Mesendoderm (in vitro differentiated cells): ENCODE measurements at regions not wholly inside any gene's neighbourhood (a gene's known extent, or its start where the extent isn't known, plus 50 kb on each side); places are given as distances from the start of the nearest gene placed in this dataset.

Experiments used
- DNase-seq: peaks from one replicate; pipeline ENCODE4 v3.0.0; 2013
- H2AK5ac ChIP-seq: 2 replicates; pipeline ENCODE4 v1.6.1; 2013; ENCODE audit warnings: low read length, inconsistent platforms
- H2BK120ac ChIP-seq: 2 replicates; pipeline ENCODE4 v1.6.1; 2013; ENCODE audit warnings: low read depth, mild to moderate bottlenecking, low read length, moderate library complexity, mixed read lengths
- H2BK15ac ChIP-seq: replicated peaks from 2 replicates; pipeline ENCODE4 v1.6.1; 2013; ENCODE audit warnings: low read depth, mild to moderate bottlenecking, moderate library complexity
- H2BK5ac ChIP-seq: 2 replicates; pipeline ENCODE4 v1.6.1; 2013; ENCODE audit warnings: low read length, inconsistent platforms
- H3K18ac ChIP-seq: 2 replicates; pipeline ENCODE4 v1.6.1; 2013; ENCODE audit warnings: mild to moderate bottlenecking, low read length, mixed read lengths
- H3K23ac ChIP-seq: one replicate; pipeline ENCODE4 v1.6.1; 2013; ENCODE audit warnings: low read length
- H3K27ac ChIP-seq: 2 replicates; pipeline ENCODE4 v1.5.1; 2013; ENCODE audit warnings: low read depth, mild to moderate bottlenecking, inconsistent platforms, low read length, moderate library complexity
- H3K27me3 ChIP-seq: 2 replicates; pipeline ENCODE4 v1.6.1; 2013; ENCODE audit warnings: low read length, control low read depth, mild to moderate bottlenecking, inconsistent platforms; ENCODE audit not compliant: insufficient read depth, poor library complexity
- H3K36me3 ChIP-seq: 2 replicates; pipeline ENCODE4 v1.6.1; 2013; ENCODE audit warnings: low read length, inconsistent platforms; ENCODE audit not compliant: control insufficient read depth, insufficient read depth
- H3K4ac ChIP-seq: one replicate; pipeline ENCODE4 v1.6.1; 2013; ENCODE audit warnings: low read depth, mild to moderate bottlenecking, low read length, moderate library complexity
- H3K4me1 ChIP-seq: 2 replicates; pipeline ENCODE4 v1.6.1; 2013; ENCODE audit warnings: low read depth, low read length, inconsistent platforms; ENCODE audit not compliant: control insufficient read depth
- H3K4me2 ChIP-seq: 2 replicates; pipeline ENCODE4 v1.6.1; 2013; ENCODE audit warnings: low read length
- H3K4me3 ChIP-seq: 2 replicates; pipeline ENCODE4 v1.5.1; 2013; ENCODE audit warnings: mild to moderate bottlenecking, low read length
- H3K56ac ChIP-seq: one replicate; pipeline ENCODE4 v1.6.1; 2013; ENCODE audit warnings: low read length
- H3K79me1 ChIP-seq: 2 replicates; pipeline ENCODE4 v1.6.1; 2013; ENCODE audit warnings: low read length, inconsistent platforms
- H3K79me2 ChIP-seq: 2 replicates; pipeline ENCODE4 v1.6.1; 2013; ENCODE audit warnings: mild to moderate bottlenecking, low read length; ENCODE audit not compliant: control insufficient read depth, insufficient read depth
- H3K9ac ChIP-seq: 2 replicates; pipeline ENCODE4 v1.6.1; 2013; ENCODE audit warnings: low read length, inconsistent platforms
- H4K5ac ChIP-seq: one replicate; pipeline ENCODE4 v1.6.1; 2013; ENCODE audit warnings: low read length
- H4K8ac ChIP-seq: one replicate; pipeline ENCODE4 v1.6.1; 2013; ENCODE audit warnings: low read depth, mild to moderate bottlenecking, control low read depth, low read length, moderate library complexity
- WGBS: extraction: QIAGEN DNeasy Blood & Tissue Kit; methylation state at CpG from one replicate; pipeline ENCODE4 v1.1.7; 2013; ENCODE audit warnings: low lambda C conversion rate, missing lambda C conversion rate; ENCODE audit not compliant: insufficient coverage; ENCODE audit errors: extremely low coverage; 5-methylcytosine and 5-hydroxymethylcytosine counted together

DNA sequence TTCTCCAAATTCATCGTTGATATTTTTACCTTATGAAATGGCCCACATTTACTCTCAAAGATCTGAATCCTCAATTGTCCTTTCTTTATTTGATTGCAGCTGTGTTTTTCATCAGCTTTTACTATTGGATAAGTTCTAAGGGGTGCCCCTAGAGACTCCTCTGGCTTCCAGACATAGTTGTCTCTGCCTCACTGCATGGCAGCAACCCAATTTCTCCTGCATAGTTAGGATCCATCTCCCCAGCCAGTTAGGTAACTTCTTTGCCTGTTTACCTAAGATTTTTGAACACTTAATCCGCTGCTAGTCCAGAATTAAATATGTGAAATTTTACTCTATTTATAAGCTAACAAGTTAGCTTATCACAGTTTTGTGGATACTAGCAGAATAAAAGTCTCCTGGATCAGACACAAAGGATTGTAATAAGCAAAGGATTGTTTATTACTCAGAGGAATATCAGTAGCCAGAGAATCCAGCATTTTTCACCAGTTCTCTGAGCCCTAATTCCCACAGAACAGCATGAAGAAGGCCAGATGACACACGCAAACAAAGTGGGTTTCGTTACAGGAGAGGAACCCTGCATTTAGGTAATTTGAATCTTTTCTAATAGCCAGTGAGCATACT is 101.1 kb downstream of the BBS10 start:
- H3K36me3 ChIP-seq, result no peaks in the 10 kb centered on the region
- H3K18ac ChIP-seq, result no peak overlapping the region
- H3K79me2 ChIP-seq, result no peaks in the 10 kb centered on the region
- no peak overlapping the region for H2BK120ac ChIP-seq
- H4K5ac ChIP-seq, result no peak overlapping the region
- H3K4me1 ChIP-seq, result no peaks in the 10 kb centered on the region
- no peak overlapping the region for H4K8ac ChIP-seq
- H2AK5ac ChIP-seq, result no peak overlapping the region
- no peak overlapping the region for H3K4me2 ChIP-seq
- no peak overlapping the region for H3K4ac ChIP-seq
- H3K23ac ChIP-seq, result no peak overlapping the region
- no peak overlapping the region for H2BK5ac ChIP-seq
- H3K27me3 ChIP-seq, result no peaks in the 10 kb centered on the region
- no peak overlapping the region for H3K4me3 ChIP-seq
- no peaks in the 10 kb centered on the region for H3K79me1 ChIP-seq
- H3K9ac ChIP-seq, result no peak overlapping the region
- no peak overlapping the region for H3K27ac ChIP-seq
- no peak overlapping the region for H3K56ac ChIP-seq
- no peak for DNase-seq
- no CpG with 5 or more reads among the region's 4 CpGs for WGBS
- H2BK15ac ChIP-seq, result no peak overlapping the region

DNA sequence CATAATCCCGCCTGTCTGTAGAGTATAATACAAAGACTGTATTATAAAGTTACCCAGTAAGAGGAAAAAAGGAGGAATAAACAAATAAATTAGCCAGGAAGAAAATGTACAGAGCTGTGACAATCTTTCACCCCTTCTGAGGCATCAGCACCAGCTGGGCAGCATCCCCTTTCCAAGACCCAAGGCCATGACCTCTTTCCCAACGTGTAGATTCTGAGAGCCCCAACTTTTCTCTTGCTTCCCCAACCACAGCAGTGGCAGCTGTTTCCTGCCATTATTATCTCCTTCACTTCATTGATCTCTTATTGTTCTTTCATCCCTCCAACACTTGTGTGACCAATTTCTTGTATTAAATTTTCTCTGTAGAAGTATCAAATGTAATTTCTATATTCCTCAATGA is 101.6 kb downstream of the BBS10 start:
- Histone ChIP-seq H3K4me1 (no peaks in the 10 kb centered on the region), H2BK5ac (no peak overlapping the region), H2AK5ac (no peak overlapping the region), H4K8ac (no peak overlapping the region), H3K23ac (no peak overlapping the region), H3K27me3 (no peaks in the 10 kb centered on the region), H3K4me2 (no peak overlapping the region), H3K4ac (no peak overlapping the region), H4K5ac (no peak overlapping the region), H3K79me2 (no peaks in the 10 kb centered on the region), H2BK120ac (no peak overlapping the region), H2BK15ac (no peak overlapping the region), H3K79me1 (no peaks in the 10 kb centered on the region), H3K18ac (no peak overlapping the region), H3K9ac (no peak overlapping the region), H3K27ac (no peak overlapping the region), H3K36me3 (no peaks in the 10 kb centered on the region), H3K56ac (no peak overlapping the region), H3K4me3 (no peak overlapping the region)
- no CpG with 5 or more reads among the region's 2 CpGs for WGBS
- no peak for DNase-seq

DNA sequence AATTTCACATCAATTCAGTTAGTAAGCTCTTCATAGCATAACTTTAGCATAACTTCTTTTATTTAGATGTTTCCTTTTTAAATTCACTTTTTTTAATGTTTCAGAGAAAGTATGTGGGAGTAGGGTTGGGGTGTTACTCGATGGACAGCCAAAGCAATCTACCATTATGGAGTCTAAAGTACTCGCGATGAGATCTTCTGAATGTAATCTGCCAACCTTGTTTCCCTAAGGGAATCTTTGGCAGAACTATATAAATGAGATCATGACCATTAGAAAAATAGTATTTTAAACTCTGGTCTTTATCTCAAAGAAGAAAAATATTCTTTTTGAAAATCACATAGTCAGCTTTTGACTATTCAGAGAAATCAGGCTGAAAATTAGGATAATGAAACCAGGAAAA is 103.9 kb downstream of the BBS10 start:
- H3K23ac ChIP-seq, result no peak overlapping the region
- H2AK5ac ChIP-seq, result no peak overlapping the region
- no peak for DNase-seq
- H2BK15ac ChIP-seq, result no peak overlapping the region
- no peak overlapping the region for H2BK120ac ChIP-seq
- no peaks in the 10 kb centered on the region for H3K36me3 ChIP-seq
- H3K27me3 ChIP-seq, result no peaks in the 10 kb centered on the region
- no peak overlapping the region for H4K8ac ChIP-seq
- no peak overlapping the region for H3K4me2 ChIP-seq
- WGBS, result no CpG with 5 or more reads among the region's 3 CpGs
- no peaks in the 10 kb centered on the region for H3K79me2 ChIP-seq
- no peak overlapping the region for H3K56ac ChIP-seq
- H3K9ac ChIP-seq, result no peak overlapping the region
- H4K5ac ChIP-seq, result no peak overlapping the region
- H3K4me1 ChIP-seq, result no peaks in the 10 kb centered on the region
- H3K18ac ChIP-seq, result no peak overlapping the region
- H3K79me1 ChIP-seq, result no peaks in the 10 kb centered on the region
- H2BK5ac ChIP-seq, result no peak overlapping the region
- H3K4me3 ChIP-seq, result no peak overlapping the region
- H3K27ac ChIP-seq, result no peak overlapping the region
- no peak overlapping the region for H3K4ac ChIP-seq

DNA sequence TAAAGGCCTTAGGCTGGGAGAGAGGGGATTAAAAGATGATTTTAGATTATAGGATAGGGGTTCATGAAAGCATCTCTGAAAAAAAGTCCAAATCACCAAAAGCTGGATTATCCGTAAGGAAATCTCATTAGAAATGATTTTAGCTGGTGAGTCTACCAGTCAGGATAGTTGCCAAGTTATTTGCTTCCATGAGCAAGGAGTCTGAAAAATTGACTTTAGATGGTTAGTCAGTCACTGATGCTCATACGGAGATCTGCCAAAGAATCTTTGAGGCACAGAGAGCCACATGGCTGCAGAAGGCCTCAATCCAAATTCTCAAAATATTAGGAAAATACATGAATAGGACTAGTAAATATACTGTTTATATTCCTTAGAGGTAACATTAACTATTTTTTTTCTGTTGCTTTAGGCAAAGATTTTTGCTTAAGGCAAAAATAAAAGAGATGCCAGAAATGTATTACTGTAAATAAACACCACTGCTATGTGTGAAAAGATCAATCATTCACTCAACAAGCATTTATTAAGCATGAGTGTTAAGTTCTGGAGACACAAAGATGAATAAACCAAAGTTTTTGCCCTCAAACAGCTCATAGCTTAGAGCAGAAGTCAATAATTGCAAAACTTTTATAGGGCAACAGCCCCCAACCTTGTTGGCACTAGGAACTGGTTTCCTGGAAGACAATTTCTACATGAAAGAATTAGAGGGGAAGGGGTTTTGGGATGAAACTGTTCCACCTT is 105.2 kb downstream of the BBS10 start:
- Histone ChIP-seq H3K27ac (no peak overlapping the region), H2BK15ac (no peak overlapping the region), H3K4me1 (no peaks in the 10 kb centered on the region), H2BK120ac (no peak overlapping the region), H3K9ac (no peak overlapping the region), H3K4me2 (no peak overlapping the region), H3K79me2 (no peaks in the 10 kb centered on the region), H3K27me3 (no peaks in the 10 kb centered on the region), H4K5ac (no peak overlapping the region), H4K8ac (no peak overlapping the region), H3K79me1 (no peaks in the 10 kb centered on the region), H3K36me3 (no peaks in the 10 kb centered on the region), H2AK5ac (no peak overlapping the region), H3K18ac (no peak overlapping the region), H3K56ac (no peak overlapping the region), H2BK5ac (no peak overlapping the region), H3K4ac (no peak overlapping the region), H3K23ac (no peak overlapping the region), H3K4me3 (no peak overlapping the region)
- no peak for DNase-seq
- no CpG with 5 or more reads among the region's 2 CpGs for WGBS

DNA sequence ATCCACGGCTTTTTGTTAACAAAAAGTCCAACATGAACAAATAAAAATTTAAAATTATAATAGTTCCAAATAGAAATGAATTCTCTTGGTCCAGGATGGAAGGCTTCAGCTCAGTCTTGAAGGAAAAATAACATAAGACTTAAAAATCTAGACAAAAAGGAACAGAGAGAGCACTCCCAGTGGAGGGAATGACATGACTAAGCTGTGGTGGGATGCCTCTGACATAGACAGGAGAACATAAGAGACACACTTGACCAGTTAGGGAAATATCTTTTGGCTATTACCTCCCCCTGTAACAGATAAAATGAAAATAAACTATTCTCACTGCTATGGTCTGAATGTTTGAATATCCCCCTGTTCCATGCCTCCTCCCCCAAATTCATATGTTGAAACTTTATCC is 106.8 kb downstream of the BBS10 start:
- Histone ChIP-seq H3K23ac (no peak overlapping the region), H3K4ac (no peak overlapping the region), H4K5ac (no peak overlapping the region), H3K4me3 (no peak overlapping the region), H3K18ac (no peak overlapping the region), H4K8ac (no peak overlapping the region), H3K79me1 (no peaks in the 10 kb centered on the region), H3K4me2 (no peak overlapping the region), H3K56ac (no peak overlapping the region), H3K79me2 (no peaks in the 10 kb centered on the region), H3K36me3 (no peaks in the 10 kb centered on the region), H3K27ac (no peak overlapping the region), H2BK5ac (no peak overlapping the region), H3K9ac (no peak overlapping the region), H3K27me3 (no peaks in the 10 kb centered on the region), H2BK120ac (no peak overlapping the region), H2AK5ac (no peak overlapping the region), H2BK15ac (no peak overlapping the region), H3K4me1 (no peaks in the 10 kb centered on the region)
- DNase-seq, result no peak
- WGBS, result no CpG with 5 or more reads among the region's 1 CpG

DNA sequence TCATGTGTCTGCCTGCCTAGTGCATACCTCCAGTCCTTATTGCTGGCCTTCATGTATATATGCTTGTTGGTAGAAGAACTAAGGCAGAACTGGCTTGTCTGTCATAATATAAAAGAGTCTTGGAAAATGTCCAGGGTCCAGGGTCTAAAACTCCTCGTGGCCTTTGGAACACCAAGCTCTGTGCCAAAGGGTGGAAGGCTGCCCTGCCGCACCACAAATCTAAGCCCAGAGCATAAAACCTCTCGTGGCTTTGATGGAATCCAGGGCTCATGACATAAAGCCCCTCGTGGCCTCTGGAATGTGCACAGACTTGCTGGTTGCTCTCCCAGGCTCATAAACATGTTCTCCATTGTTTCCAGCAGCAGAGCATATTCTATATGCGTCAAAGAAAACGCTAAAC is 107.9 kb downstream of the BBS10 start:
- Histone ChIP-seq H3K4me3 (no peak overlapping the region), H3K79me1 (no peaks in the 10 kb centered on the region), H3K36me3 (no peaks in the 10 kb centered on the region), H3K4me2 (no peak overlapping the region), H4K8ac (no peak overlapping the region), H2BK5ac (no peak overlapping the region), H3K56ac (no peak overlapping the region), H3K4me1 (no peaks in the 10 kb centered on the region), H3K23ac (no peak overlapping the region), H3K18ac (no peak overlapping the region), H4K5ac (no peak overlapping the region), H3K27me3 (no peaks in the 10 kb centered on the region), H2AK5ac (no peak overlapping the region), H2BK120ac (no peak overlapping the region), H3K79me2 (no peaks in the 10 kb centered on the region), H3K9ac (no peak overlapping the region), H2BK15ac (no peak overlapping the region), H3K4ac (no peak overlapping the region), H3K27ac (no peak overlapping the region)
- WGBS, result no CpG with 5 or more reads among the region's 6 CpGs
- no peak for DNase-seq
